ENCODE measurements at regions not wholly inside any gene's neighbourhood (a gene's known extent, or its start where the extent isn't known, plus 50 kb on each side); places are given as distances from the start of the nearest gene placed in this dataset.
A peak's percentile ranks its signal among the peaks of the same experiment; 100 is the strongest.

- CTCF ChIA-PET (ENCODE audit: partially characterized antibody), result interaction anchor here (2.3 kb wide), 1 partner anchor 8 kb away, joined by 11 read pairs; no protein-coding TSS in a partner anchor
Observed at GRCh38 chr11:64441127-64441526, 82.2 kb downstream of the RPS6KA4 start.

GRCh38 chr11:64443001-64443400, 84.0 kb downstream of the RPS6KA4 start:
- Mint-ChIP-seq H3K4me1 (peaks cover 0 to 2% (median 0%) of the 10 kb centered on the region in 4 donors), H3K27ac (no peak overlapping the region), H3K4me3 (no peak overlapping the region), H3K9me3 (no peaks in the 10 kb centered on the region), H3K36me3 (no peaks in the 10 kb centered on the region), H3K27me3 (peaks cover 15 to 17% of the 10 kb centered on the region in 2 donors)
- Histone ChIP-seq H3K4me1 (ENCODE audit: insufficient read depth, low read length) (no peaks in the 10 kb centered on the region), H3K9me3 (ENCODE audit: control insufficient read depth in 1 of 2, low read length in 2 of 2) (no peaks in the 10 kb centered on the region), H3K36me3 (ENCODE audit: insufficient read depth, low read length) (no peaks in the 10 kb centered on the region), H3K27ac (ENCODE audit: low read depth, low read length) (no peak overlapping the region), H3K4me3 (ENCODE audit: low read length in 2 of 2) (no peak overlapping the region), H3K27me3 (ENCODE audit: insufficient read depth, low read length) (no peaks in the 10 kb centered on the region)
- ChIA-PET CTCF (ENCODE audit: partially characterized antibody) (no interaction called here), POLR2A (ENCODE audit: partially characterized antibody) (no interaction called here)
- no peak for DNase-seq
- intact Hi-C loops (cut with micrococcal nuclease), result no loop called here

More at GRCh38 chr11:64441127-64441526, 82.2 kb downstream of the RPS6KA4 start:
- Mint-ChIP-seq H3K4me1 (no peaks in the 10 kb centered on the region), H3K27ac (no peak overlapping the region), H3K36me3 (no peaks in the 10 kb centered on the region), H3K9me3 (no peaks in the 10 kb centered on the region), H3K27me3 (peaks cover 12 to 16% of the 10 kb centered on the region in 2 donors), H3K4me3 (no peak overlapping the region)
- Histone ChIP-seq H3K4me3 (ENCODE audit: low read length in 2 of 2) (no peak overlapping the region), H3K27me3 (ENCODE audit: insufficient read depth, low read length) (no peaks in the 10 kb centered on the region), H3K9me3 (ENCODE audit: control insufficient read depth in 1 of 2, low read length in 2 of 2) (no peaks in the 10 kb centered on the region), H3K4me1 (ENCODE audit: insufficient read depth, low read length) (no peaks in the 10 kb centered on the region), H3K36me3 (ENCODE audit: insufficient read depth, low read length) (no peaks in the 10 kb centered on the region), H3K27ac (ENCODE audit: low read depth, low read length) (no peak overlapping the region)
- POLR2A ChIA-PET (ENCODE audit: partially characterized antibody), result no interaction called here
- intact Hi-C loops (cut with micrococcal nuclease), result no loop called here
- no peak for DNase-seq

GRCh38 chr11:64444838-64445441, 86.0 kb downstream of the RPS6KA4 start:
- ChIA-PET CTCF (ENCODE audit: partially characterized antibody) (no interaction called here), POLR2A (ENCODE audit: partially characterized antibody) (no interaction called here)
- Histone ChIP-seq H3K27me3 (ENCODE audit: insufficient read depth, low read length) (peaks cover 5% of the 10 kb centered on the region), H3K4me3 (ENCODE audit: low read length in 2 of 2) (no peak overlapping the region), H3K4me1 (ENCODE audit: insufficient read depth, low read length) (peaks cover 18% of the 10 kb centered on the region), H3K9me3 (ENCODE audit: control insufficient read depth in 1 of 2, low read length in 2 of 2) (no peaks in the 10 kb centered on the region), H3K36me3 (ENCODE audit: insufficient read depth, low read length) (no peaks in the 10 kb centered on the region), H3K27ac (ENCODE audit: low read depth, low read length) (no peak overlapping the region)
- intact Hi-C loops (cut with micrococcal nuclease), result no loop called here
- Mint-ChIP-seq H3K36me3 (no peaks in the 10 kb centered on the region), H3K27me3 (peaks cover 17 to 21% of the 10 kb centered on the region in 2 donors), H3K9me3 (peaks cover 0 to under 1% (median 0%) of the 10 kb centered on the region in 8 donors), H3K27ac (no peak overlapping the region), H3K4me3 (no peak overlapping the region), H3K4me1 (peaks cover 7 to 18% (median 10%) of the 10 kb centered on the region in 4 donors)
- no peak for DNase-seq

GRCh38 chr11:64445651-64446050, 86.7 kb downstream of the RPS6KA4 start:
- peaks cover 18% of the 10 kb centered on the region for H3K4me1 ChIP-seq (ENCODE audit: insufficient read depth, low read length)
- H3K4me3 Mint-ChIP-seq, result no peak overlapping the region

GRCh38 chr11:64447831-64448598, 89.1 kb downstream of the RPS6KA4 start:
- DNase-seq, result no peak
- Histone ChIP-seq H3K27me3 (ENCODE audit: insufficient read depth, low read length) (peaks cover 5% of the 10 kb centered on the region), H3K9me3 (ENCODE audit: control insufficient read depth in 1 of 2, low read length in 2 of 2) (no peaks in the 10 kb centered on the region), H3K4me1 (ENCODE audit: insufficient read depth, low read length) (peaks cover 18% of the 10 kb centered on the region), H3K36me3 (ENCODE audit: insufficient read depth, low read length) (no peaks in the 10 kb centered on the region), H3K4me3 (ENCODE audit: low read length in 2 of 2) (no peak overlapping the region), H3K27ac (ENCODE audit: low read depth, low read length) (no peak overlapping the region)
- Mint-ChIP-seq H3K36me3 (no peaks in the 10 kb centered on the region), H3K27me3 (peaks cover 7 to 17% of the 10 kb centered on the region in 2 donors), H3K4me1 (peaks cover 7 to 18% (median 10%) of the 10 kb centered on the region in 4 donors), H3K9me3 (peaks cover 0 to 2% (median 0%) of the 10 kb centered on the region in 8 donors), H3K4me3 (peak overlapping the region in 6 of 8 donors; percentile 10 to 55 (median 26)), H3K27ac (no peak overlapping the region)
- POLR2A ChIA-PET (ENCODE audit: partially characterized antibody), result interaction anchor here (0.6 kb wide), 1 partner anchor 9 kb away, joined by 3 read pairs; no protein-coding TSS in a partner anchor
- intact Hi-C loops (cut with micrococcal nuclease), result no loop called here
- CTCF ChIA-PET (ENCODE audit: partially characterized antibody), result interaction anchor here (0.5 to 3.1 kb wide), 13 partner anchors 9 to 259 kb away, joined by 3 to 20 read pairs (median 7); partner anchors contain the start of genes PRDX5 and TRMT112

More at GRCh38 chr11:64445651-64446050, 86.7 kb downstream of the RPS6KA4 start:
- Histone ChIP-seq H3K4me3 (ENCODE audit: low read length in 2 of 2) (no peak overlapping the region), H3K36me3 (ENCODE audit: insufficient read depth, low read length) (no peaks in the 10 kb centered on the region), H3K9me3 (ENCODE audit: control insufficient read depth in 1 of 2, low read length in 2 of 2) (no peaks in the 10 kb centered on the region), H3K27me3 (ENCODE audit: insufficient read depth, low read length) (peaks cover 5% of the 10 kb centered on the region), H3K27ac (ENCODE audit: low read depth, low read length) (no peak overlapping the region)
- H3K27me3 Mint-ChIP-seq, result peaks cover 13 to 17% of the 10 kb centered on the region in 2 donors
- H3K9me3 Mint-ChIP-seq, result peaks cover 0 to 2% (median 0%) of the 10 kb centered on the region in 8 donors
- no peak for DNase-seq
- intact Hi-C loops (cut with micrococcal nuclease), result no loop called here
- peaks cover 7 to 18% (median 10%) of the 10 kb centered on the region in 4 donors for H3K4me1 Mint-ChIP-seq
- CTCF ChIA-PET (ENCODE audit: partially characterized antibody), result no interaction called here
- no peak overlapping the region for H3K27ac Mint-ChIP-seq
- no peaks in the 10 kb centered on the region for H3K36me3 Mint-ChIP-seq
- POLR2A ChIA-PET (ENCODE audit: partially characterized antibody), result no interaction called here

- peaks cover 0 to 2% (median 0%) of the 10 kb centered on the region in 8 donors for H3K9me3 Mint-ChIP-seq
- H3K4me3 ChIP-seq (ENCODE audit: low read length in 2 of 2), result peak overlapping the region; percentile 34 to 57
- H3K27me3 Mint-ChIP-seq, result peaks cover 6 to 17% of the 10 kb centered on the region in 2 donors
- H3K4me1 ChIP-seq (ENCODE audit: insufficient read depth, low read length), result peaks cover 18% of the 10 kb centered on the region
- H3K9me3 ChIP-seq (ENCODE audit: control insufficient read depth in 1 of 2, low read length in 2 of 2), result no peaks in the 10 kb centered on the region
- H3K27me3 ChIP-seq (ENCODE audit: insufficient read depth, low read length), result peaks cover 5% of the 10 kb centered on the region
- peak overlapping the region; percentile 80 to 97 (median 86) for H3K4me3 Mint-ChIP-seq
- H3K27ac ChIP-seq (ENCODE audit: low read depth, low read length), result no peak overlapping the region
- intact Hi-C loops (cut with micrococcal nuclease), result loop anchor here (1.0 kb wide), 1 partner anchor 205 kb away; no protein-coding TSS in a partner anchor
- CTCF ChIA-PET (ENCODE audit: partially characterized antibody), result interaction anchor here (0.5 to 3.1 kb wide), 30 partner anchors 8 to 383 kb away, joined by 3 to 20 read pairs (median 5); partner anchors contain the start of genes PRDX5 and TRMT112
- H3K4me1 Mint-ChIP-seq, result peaks cover 7 to 18% (median 10%) of the 10 kb centered on the region in 4 donors
- H3K27ac Mint-ChIP-seq, result peak overlapping the region in 4 of 7 donors; percentile 41 to 75 (median 55)
- no peaks in the 10 kb centered on the region for H3K36me3 Mint-ChIP-seq
- peak; percentile 52 to 68 (median 57) for DNase-seq
- POLR2A ChIA-PET (ENCODE audit: partially characterized antibody), result interaction anchor here (0.6 to 1.6 kb wide), 3 partner anchors 9 to 131 kb away, joined by 3 to 6 read pairs (median 4); partner anchors contain the start of genes PRDX5 and TRMT112
- H3K36me3 ChIP-seq (ENCODE audit: insufficient read depth, low read length), result no peaks in the 10 kb centered on the region
Observed at GRCh38 chr11:64448599-64449380, 89.8 kb downstream of the RPS6KA4 start.
